HG03460 (cell line): ENCODE measurements at regions not wholly inside any gene's neighbourhood (a gene's known extent, or its start where the extent isn't known, plus 50 kb on each side); places are given as distances from the start of the nearest gene placed in this dataset.
"Not testable (repeated sequence)": the region's sequence is repeated elsewhere in the genome, so short reads cannot be mapped to it uniquely, and the experiment has no call there.

ENCODE experiments used
- ATAC-seq: cut with Tn5 transposase; IDR thresholded peaks from one replicate; pipeline ENCODE4 v1.9.1; 2021; ENCODE audit not compliant: unreplicated experiment

DNA sequence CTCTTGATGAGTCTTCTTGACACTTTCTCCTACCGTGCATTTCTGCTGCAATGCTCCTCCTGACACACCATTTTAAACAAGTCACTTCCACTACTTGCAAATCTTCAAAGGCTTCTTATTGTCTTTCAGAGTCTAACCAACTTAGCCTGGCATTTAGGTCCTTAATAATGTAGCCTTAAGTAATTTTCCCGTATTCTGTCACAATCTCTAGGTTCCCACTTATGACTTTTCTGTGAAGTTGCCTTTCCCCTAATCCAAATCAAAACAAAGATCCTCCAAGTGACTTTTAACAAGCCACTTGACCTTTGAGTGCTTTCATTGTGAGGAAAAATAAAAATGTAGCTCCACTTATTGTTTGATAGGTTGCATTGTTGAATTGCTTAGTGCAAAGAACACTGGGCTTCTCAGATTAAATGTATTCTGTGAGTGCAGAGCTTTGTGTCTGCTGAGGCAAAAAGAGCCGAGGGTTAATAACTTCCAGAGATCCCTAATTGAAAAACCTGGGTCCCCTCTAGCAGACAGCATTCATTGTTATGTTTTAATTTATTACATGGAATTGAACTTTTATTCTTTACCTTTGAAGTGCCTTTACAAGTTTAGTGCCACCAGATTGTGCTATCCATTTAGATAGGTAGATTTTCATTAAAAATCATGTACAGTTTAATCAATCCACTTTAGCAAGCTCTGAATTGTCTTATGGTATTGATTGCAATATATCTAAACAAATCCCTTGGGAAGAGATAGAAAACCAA, 341.7 kb upstream of the TYRP1 start:
- no peak for ATAC-seq

DNA sequence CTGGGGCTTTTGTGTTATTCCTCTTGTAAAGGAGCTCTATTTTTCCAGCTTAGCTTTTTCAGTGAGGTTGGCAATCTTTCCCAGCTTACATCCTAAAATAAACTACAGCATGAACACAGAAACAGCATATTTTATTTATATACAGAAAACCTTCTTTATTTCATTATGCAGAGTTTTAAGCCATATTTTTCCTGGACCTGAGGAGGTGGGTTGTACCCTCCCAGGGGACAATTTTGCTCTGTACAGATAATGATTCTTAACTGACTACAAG, 341.2 kb upstream of the TYRP1 start:
- ATAC-seq, result no peak

DNA sequence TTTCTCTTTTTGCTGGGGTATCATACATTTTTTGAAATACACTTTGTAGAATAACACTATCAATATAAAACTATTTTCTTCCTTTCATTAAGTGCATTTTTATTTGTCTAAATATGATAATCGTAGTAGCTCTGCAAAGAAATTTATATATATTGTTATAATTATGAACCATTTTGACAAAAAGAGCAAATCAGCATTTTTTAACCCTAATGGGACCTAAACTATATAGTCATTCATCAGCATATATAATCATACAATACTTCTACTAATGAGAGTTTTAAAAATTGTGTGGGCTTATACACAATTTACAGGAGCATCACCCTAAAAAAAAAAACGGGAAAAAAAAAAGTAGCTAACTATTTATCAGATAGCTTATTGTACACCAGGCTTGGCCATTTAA, 329.7 kb upstream of the TYRP1 start:
- no peak for ATAC-seq

DNA sequence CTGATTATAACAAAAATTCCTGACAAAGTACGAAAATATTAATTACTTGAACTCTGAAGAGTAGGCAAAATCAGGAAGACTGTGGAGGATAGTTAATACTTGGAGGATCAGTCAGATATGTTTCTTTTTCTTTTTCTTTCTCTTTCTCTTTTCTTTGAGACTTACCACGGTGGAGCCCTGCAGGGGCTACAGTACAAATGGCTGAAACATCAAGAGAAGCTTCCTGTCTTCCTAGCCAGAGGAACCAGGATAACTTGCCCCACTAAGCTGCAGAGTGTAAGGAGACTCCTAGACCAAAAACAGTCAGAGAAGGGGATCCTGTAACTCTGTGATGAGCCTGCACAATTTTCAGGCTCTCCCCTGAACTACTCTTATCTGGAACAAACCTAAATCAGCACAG, 324.6 kb upstream of the TYRP1 start:
- no peak for ATAC-seq

DNA sequence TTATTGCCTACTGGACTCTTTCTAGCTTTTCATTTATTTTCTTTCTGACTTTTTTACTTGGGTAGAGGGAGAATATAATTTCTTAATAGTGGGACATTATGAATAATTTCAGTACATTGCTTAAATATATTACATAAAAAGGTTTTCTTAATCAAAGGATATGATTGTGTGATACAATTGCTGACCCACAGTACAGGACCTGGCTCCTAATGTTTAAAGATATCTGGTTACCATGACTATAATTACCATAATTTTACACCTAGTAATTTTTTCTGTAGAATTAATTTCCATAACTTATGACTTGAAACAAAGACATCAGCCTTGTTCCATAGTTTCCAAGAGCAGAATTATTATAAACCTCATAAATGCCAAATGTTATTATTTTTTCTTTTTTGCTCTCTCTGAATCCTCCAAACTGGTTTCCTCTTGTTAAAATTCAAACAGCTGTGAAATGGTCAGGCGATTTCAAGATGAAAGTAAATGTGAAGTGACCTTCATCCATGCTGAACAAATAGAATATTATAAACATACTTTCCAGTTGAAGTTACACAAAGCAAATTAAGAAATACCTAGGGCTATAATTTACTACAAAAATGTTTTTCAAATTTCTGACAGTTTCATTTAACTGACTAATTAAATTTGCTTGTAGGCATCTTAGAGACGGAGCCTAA, 301.2 kb upstream of the TYRP1 start:
- ATAC-seq, result no peak

DNA sequence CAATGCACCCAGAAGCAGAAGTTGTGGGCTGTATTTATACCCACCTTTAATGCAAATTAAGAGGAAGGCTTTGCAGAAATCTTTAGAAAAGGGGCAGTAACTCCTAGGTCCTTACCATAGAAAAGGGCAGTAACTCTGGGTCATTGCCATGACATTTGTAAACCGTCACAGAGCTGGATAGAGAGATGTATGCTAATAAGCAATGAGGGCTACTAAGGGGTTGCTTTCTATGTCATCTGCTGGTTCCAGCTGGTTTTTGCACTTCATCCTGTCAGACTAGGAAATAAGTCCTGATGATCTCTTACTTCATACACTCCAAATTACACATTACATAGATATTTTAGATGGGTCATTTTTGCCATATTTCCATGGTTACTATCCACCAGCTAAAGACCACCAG, 299.1 kb upstream of the TYRP1 start:
- no peak for ATAC-seq

DNA sequence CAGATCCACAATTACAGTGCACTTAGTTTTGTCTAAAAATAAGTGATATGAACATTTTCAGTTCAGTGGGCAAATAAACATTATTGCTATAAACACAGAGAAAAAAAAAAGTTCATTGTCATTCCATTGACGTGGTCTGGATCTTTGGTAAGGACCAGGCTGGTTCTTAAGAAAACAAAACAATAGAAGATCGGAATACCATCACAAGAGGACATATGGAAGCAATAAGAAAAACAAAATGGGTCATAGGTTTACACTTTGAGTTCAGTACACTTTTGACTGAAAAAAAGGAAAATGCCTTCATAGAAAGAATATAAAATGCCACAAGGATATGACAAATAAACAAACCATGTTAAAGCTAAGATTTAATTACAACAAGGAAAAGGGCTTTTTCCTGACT, 289.5 kb upstream of the TYRP1 start:
- ATAC-seq, result no peak

DNA sequence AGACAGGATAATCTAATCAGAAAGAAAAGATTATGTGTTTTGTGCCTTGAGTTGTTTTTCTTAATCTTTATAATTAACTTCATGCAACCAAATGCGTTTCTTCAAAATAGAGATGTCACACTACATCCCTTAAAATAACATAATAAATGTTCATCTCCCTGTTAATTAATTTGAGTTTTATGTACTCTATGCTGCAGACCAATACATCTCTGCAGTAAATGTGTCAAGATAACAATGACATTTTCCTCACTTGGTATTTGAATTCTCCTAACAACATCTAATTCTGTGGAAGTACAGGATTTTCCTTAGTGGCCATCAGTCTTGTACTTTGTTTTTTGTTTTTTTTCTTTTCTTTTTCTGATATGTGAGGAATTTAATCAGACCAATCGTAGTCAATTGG, 279.2 kb upstream of the TYRP1 start:
- ATAC-seq, result no peak

DNA sequence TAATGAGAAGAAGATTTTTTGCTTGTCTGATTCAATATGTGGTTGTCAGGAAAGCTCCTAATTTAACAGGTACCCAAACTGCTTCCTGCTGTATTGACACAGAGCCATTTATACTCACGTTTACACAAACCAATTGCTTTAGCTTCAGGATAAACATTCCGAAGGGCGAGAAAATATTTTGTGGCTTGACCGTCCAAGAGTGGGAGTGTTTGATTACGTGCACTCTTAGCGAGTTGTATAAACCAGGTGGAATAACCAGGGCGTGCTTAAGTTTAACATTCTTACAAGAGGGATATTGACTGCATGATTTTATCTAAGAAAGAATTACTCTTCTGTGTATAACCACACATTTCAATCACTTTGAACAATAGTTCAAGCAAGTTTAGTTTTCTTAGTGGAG, 278.7 kb upstream of the TYRP1 start:
- ATAC-seq, result no peak

DNA sequence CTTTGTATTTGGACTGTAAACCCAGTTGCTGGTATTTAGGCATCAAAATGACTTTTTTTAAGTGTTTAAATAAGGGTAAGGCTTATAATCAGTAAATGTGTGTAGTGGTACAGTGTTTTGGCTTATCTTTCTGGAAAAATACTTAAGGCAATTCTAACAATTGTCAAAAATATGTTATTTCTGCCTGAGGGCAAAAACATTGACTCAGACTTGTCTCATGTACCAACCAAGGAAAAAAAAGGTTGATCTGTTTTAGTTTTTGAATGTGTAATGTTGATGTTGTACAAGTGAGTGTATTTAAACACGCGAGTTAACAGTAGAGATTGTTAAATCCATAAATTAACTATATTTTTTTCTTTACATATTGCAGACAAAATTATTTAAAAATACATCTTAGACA, 277.8 kb upstream of the TYRP1 start:
- ATAC-seq, result no peak

DNA sequence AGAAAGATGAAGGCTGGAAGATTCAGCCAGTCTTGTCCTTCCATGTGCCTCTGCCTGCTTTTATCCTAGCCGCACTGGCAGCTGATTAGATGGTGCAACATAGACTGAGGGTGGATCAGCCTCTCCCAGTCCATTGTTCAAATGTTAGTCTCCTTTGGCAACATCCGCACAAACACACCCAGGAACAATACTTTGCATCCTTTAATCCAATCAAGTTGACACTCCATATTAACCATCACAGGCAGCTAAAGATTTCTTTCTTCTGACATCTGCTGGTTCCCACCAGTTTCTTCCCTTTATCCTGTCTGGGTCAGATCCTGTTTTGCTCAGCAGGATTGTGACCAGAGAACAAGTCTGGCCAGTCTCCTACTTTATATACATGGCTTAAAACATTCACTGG, 276.5 kb upstream of the TYRP1 start:
- ATAC-seq, result no peak

DNA sequence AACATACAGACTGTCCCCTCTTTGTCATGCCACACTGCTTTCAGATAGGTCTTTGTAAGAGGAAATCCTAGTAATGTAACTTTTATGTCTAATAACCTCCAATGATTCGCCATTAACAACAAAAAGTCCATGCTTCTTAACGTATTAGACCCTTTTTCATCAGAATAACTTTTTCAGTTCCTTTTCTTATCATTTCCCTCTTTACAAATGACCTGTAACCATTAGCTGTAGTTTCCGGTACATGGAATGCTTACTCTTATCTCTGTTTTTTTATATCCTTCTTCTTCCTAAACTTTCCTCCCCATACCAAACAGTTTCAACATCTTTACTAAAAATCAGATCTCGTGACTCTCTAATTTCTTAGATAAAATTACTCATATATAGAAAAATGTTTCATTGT, 268.9 kb upstream of the TYRP1 start:
- ATAC-seq, result no peak

DNA sequence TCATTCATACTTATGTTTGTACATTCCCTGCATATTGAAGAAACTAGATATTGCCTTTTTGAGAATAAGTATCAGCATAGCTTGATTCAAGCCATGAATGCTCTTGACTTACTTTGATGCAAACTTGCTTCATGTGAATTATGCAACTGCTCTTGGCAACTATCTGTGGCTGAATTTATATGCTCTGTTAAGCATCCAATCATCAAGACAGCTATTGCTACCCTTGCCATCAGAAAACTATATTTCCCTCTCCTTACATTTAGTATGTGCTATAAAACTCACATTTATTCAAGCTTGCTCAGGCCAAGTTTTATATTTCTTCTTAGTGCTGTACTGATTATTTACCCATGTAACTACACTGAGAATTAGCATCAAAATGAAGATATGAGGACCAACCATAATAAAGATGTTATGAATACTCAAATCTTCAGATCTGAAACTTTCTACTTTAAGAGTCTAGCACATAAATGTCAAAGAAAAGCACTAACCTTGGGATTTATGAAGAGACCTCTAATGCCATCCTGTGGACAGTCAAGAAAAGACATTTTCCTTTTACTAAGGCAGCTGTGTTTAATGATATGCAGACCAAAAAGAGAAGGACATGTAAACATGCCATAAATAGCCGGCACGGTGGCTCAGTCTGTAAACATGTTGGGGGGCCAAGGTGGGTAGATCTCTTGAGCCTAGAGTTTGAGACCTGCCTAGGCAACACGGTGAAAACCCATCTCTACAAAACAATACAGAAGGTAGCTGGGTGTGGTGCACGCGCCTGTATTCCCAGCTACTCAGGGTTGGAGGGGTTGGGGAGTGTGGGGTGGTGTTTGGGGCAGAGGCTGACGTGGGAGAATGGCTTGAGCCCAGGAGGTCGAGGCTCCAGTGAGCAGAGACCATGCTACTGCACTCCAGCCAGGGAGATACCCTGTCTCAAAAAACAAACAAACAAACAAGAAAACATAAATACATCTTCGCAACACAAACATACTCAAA, 267.0 kb upstream of the TYRP1 start:
- ATAC-seq, result no peak

DNA sequence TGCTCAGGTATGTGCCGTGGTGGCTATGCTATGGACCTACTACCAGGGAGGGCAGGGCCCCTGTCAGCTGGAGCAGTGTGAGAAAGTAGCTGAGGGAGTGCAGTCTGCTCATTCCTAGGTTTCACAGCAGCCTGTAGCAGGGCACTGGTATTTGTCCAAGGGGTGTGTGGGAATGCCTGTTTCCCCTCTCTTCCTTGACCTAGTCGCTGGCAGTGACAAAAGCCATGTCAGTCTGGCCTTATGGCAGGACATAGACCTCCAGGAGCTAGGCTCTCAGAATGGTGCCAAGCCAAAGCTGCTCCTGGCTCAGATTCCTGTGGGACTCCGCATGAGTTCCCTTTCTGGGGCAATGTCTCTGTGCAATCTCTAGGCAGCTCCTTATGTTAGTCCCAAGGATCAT, 253.9 kb upstream of the TYRP1 start:
- ATAC-seq, result no peak

DNA sequence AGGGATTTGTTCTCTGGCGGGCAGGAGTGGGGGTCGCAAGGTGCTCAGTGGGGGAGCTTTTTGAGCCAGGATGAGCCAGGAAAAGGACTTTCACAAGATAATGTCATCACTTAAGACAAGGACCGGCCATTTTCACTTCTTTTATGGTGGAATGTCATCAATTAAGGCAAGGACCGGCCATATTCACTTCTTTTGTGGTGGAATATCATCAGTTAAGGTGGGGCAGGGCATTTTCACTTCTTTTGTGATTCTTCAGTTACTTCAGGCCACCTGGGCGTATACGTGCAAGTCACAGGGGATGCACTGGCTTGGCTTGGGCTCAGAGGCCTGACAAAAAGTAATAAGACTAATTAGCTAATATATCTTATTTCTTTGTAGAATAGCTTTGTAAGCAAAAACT, 252.1 kb upstream of the TYRP1 start:
- not testable (repeated sequence) for ATAC-seq

DNA sequence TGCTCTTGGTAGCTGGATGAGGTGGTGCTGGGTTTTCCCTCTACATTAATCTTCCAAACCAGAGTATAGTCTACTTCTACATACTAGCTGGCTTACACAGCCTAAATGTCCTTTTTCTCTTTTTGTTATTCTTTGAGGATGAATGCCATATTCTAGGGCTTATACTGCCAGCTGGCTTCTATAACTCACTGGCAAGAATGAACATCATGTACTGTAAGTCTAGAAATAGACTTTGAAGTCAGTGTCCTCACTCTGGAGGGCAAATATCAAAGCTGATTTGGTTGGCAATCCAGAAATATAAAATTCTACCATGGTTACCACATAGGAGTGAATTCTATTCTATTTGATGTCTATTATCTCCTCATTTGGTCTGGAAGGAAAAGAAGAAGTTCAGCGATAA, 251.7 kb upstream of the TYRP1 start:
- ATAC-seq, result no peak

DNA sequence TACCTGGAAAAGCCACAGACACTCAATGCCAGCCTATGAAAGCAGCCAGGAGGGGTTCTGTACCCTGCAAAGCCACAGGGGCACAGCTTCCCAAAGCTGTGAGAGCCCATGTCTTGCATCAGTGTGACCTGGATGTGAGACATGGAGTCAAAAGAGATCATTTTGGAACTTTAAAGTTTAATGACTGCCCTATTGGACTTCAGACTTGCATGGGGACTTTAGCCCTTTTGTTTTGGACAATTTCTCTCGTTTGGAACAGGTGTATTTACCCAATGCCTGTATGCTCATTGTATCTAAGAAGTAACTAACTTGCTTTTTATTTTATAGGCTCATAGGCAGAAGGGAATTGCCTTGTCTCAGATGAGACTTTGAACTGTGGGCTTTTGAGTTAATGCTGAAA, 244.9 kb upstream of the TYRP1 start:
- no peak for ATAC-seq

DNA sequence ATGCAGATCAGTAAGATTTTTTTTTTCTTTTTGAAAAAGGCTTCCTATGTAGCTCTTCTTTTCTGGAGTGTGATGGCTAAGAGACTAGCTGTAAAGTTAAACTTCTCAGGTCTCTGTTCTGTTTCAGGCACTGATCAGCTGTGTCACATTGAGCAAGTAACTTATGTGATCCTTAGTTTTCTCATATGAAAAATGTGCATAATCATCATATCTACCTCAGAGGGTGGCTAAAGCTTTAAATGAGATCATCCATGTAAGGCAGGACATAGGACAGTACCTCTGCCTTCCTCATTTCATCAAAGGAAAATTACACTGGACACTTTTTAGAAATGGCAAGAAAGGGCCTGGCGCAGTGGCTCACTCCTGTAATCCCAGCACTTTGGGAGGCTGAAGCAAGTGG, 235.9 kb upstream of the TYRP1 start:
- no peak for ATAC-seq

DNA sequence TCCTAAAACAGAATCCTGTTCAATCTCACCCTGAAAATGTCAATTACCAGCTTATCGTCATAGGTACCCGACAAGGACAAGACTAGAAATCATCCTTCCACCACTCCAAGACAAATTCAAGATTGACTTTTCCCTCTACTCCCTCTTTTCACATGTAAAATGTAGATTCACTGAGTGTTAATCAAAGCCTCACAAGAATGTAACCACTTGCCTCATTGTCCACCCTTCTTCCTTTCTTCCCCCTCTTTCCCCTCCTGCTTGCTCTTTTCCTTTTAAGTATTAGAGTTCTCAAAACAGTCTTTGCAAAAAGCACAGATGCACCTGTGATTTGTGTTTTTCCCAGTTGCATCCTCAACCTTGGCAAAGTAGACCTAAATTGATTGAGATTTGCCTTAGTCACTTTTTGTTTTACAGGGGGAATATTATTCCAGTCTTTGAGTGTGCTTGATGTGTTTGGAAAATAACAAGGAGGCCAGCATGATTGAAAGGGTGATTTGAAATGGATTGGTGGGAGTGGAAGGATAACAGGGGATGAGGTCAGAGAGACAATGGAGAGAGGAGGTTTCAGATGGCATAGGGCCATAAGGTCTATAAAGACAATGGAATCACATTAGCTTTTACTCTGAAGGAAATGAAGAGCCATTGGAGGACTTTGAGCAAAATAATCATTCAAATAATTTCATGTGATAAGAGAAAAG, 231.3 kb upstream of the TYRP1 start:
- no peak for ATAC-seq

DNA sequence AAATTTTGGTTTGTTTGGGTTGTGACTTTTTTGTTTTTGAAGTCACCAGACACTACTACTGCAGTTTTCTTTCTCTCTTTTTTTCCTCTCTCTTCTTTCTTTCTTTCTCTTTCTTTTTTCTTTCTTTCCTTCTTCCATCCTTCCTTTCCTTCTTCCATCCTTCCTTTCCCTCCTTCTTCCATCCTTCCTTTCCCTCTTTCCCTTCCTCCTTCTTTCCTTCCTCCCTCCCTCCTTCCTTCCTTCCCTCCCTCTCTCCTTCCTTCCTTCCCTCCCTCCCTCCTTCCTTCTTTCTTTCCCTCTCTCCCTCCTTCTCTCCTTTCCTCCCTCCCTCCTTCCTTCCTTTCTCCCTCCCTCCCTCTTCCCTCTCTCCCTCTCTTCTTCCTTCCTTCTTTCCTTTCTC, 230.3 kb upstream of the TYRP1 start:
- ATAC-seq, result no peak

DNA sequence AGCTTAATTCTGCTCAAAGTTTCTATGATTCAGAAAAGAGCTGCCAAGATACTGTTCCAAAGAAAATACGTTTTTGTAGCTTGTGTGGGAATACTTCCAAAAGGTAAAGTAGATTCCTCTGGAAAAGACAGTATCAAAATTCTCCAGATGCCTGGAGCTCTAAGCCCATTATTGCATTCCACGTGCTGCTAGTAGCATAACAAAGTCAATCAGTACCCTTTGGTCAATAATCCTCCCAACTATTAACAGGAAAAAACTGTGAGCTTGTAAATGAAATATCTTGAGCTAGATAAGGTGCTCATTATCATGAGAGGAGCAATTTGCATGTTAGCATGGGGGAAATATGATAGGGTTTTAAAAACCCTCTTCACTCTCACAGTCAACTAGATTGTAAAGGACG, 229.5 kb upstream of the TYRP1 start:
- no peak for ATAC-seq
